GM18858 (cell line): ENCODE measurements at regions not wholly inside any gene's neighbourhood (a gene's known extent, or its start where the extent isn't known, plus 50 kb on each side); places are given as distances from the start of the nearest gene placed in this dataset.

Experiments
- ATAC-seq: cut with Tn5 transposase; IDR thresholded peaks from one replicate; pipeline ENCODE4 v1.9.1; 2021; ENCODE audit not compliant: unreplicated experiment

DNA sequence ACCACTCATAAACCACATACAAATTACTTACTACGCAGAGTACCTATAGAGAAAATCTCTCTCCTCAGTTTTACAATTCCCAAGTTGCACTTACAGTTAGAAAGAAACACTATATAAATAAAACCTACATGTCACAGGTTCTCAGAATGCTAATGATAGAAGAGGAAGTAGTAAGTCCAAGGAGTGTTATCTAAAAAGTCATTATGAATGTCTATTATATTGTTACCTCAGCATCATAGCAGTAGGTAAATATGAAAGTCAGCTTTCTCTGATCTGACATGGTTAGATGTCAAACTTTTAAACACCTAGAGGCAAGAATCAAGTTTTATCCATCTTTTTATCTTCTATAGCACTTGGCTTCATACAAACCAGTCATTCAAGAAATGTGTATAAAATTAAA is 163.2 kb upstream of the FAM241A start:
- no peak for ATAC-seq

DNA sequence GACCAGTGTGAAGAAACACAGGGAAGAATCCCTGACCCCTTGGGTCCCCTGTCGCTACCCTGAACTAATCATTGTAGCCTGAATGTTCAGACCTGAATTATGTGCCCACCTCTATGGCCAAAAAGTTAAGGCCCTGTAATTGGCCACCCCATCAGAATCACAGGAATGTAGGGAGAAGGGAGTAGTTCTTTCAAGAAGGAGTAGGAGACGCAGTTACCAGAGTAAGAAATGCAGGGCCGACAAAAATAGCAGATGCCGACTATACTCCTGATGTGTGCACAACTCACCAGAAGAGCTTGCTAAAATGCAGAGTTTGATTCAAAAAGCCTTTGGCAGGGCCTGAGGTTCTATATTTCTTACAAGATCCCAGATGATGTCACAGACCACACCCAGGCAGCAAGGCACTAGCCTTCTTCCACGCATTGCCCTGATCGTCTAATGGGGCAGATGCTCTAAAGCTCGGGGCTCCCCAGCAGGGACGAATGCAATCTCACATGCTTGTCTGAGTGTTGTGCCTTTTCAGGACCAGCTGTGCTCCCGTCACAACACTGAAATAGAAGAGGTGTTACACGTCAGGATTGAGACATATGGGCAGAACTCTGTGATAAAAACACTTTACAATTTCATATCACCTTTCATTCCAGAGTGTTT is 161.0 kb upstream of the FAM241A start:
- no peak for ATAC-seq

DNA sequence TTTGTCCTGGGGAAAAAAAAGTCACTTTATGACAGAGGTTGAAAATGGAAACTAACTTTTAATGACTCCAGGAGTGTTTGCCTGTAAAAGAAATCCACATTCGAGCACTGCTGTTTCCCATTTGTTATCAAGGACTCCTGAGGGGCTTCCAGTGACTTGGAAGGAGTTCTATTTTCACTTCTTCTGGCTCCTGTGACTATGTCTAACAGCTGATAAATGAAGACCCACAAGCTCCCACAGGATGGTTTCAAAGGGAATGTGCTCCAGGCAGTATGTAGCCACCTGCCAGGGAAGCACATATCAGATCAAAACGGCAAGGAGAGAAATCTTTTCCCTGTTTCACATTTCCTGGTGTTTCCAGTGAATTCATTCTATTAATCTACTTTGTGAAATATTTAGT is 159.8 kb upstream of the FAM241A start:
- ATAC-seq, result no peak

GRCh38 chr4:111986095-111986494 is 159.2 kb upstream of the FAM241A start:
- ATAC-seq, result no peak

DNA sequence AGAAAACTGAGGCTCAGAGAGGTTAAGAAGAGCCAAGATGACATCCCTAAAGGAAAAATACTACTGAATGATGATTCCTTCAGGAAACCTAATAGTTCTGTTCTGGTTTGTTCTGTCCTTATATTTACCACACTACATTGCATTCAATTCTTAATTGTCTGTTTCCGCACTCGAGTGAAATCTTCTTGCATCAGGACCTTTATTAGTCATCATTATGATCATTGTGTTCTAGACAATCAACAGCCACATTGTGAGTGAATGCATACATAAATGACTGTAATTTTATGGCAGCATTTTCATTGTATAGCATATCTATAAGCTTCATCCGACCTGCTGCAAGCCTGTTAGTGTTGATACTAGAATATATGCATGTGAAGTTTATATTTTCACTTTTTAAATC is 156.7 kb upstream of the FAM241A start:
- ATAC-seq, result no peak

DNA sequence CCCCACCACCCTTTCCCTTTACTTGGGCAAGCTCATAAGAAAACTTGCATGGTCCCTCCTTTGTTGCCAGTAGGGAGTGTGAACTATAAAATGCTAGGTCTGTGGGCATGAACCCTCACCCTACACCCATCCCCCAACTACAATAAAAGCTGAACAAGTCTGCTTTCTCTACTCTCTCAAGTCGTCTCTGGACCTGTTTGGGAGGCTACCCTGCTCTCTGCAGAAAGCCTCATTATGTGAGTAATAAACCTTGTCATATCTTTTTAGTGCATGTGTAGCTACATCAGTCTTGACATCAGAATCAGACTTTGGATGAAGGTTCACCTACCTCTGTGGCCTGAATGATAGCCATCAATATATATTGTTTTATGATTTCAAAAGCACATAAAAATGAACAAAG is 155.4 kb upstream of the FAM241A start:
- no peak for ATAC-seq

DNA sequence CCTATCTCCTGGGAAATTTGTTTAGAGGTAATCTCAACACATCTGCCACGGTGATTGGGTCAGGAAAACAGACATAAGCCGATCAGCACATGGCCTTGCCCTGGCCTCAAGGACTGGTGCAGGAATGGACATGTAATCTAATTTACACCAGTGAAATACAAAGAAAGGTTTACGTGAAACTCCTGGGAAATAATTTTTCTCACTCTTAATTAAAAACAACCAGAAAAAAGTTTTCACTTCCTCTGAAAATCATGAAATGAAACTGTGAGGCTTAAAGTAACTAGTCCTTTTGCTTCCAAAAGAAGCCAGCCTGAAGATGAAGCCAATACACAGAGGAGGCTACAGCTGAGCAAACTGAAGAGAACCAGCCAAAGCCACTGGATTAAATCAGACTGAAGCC is 154.1 kb upstream of the FAM241A start:
- ATAC-seq, result peak; percentile 95

DNA sequence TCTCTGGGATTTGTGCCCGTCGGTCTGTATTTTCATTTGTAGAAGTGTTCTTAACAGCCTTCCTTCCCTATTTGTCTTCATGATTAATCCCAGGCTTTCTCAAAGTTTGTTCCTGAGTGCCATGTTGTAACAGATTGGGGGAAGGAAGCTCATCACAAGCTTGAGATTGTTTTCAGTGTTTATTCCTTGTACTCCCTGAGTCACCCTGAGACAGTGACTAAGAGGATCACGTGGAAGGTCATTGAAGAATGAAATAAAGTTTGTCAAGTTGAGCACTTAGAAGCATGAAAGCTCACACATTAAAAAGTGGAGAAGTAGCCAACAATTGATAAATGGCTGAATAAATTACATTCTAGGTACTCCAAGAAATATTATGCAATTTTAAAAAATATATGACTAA is 153.5 kb upstream of the FAM241A start:
- no peak for ATAC-seq

- no peak for ATAC-seq
These were observed 152.7 kb upstream of the FAM241A start for GRCh38 chr4:111992351-111993168.

DNA sequence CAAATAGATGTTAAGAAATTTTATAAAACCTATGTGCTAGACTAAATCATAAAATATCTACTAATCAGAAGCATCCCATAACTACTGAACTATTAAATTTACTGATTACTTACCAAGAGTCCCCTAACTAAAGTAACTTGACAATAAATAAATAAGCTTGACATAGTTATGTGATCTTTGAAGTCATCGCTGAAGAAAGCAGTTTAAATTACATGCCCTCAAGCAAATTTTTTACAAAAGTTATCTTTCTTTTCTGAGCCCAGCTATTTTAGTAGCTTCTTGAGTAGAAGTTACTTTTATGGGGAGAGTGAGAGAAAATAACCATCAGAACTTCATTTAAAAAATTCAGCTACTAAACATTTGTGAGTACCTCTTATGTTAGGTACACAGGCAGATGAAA is 150.9 kb upstream of the FAM241A start:
- no peak for ATAC-seq

DNA sequence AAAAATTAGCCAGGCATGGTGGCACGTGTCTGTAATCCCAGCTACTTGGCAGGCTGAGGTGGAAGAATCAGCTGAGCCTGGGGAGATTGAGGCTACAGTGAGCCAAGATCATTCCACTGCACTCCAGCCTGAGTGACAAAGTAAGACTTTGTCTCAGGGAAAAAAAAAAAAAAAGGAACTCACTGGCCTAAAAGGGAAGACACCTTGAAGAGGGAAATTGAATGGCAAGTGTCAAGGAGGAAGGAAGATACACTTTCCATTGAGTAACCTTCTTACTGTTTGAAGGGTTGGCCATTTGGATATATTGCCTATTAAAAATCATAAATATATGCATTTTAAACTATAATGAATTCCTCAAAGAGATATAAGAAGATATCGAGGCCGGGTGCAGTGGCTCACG is 147.5 kb upstream of the FAM241A start:
- no peak for ATAC-seq

DNA sequence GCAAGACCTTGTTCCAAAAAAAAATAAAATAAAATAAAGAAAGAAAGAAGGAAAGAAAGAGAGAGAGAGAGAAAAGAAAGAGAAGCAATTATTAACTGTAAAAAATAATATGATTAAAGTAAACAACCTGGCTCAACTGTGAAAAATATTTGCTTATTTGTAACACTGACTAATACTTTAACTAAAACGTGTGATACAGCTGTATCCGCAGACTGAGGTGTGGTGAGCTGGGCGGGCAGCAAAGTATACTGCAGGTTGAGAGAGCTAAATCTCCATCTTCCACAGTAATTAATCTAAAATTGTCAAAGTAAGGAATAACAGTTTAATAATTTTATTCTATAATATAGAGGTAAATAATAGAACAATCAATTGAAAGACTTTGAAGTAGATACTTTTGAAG is 145.5 kb upstream of the FAM241A start:
- ATAC-seq, result no peak

GRCh38 chr4:112001041-112001440 is 144.2 kb upstream of the FAM241A start:
- no peak for ATAC-seq

DNA sequence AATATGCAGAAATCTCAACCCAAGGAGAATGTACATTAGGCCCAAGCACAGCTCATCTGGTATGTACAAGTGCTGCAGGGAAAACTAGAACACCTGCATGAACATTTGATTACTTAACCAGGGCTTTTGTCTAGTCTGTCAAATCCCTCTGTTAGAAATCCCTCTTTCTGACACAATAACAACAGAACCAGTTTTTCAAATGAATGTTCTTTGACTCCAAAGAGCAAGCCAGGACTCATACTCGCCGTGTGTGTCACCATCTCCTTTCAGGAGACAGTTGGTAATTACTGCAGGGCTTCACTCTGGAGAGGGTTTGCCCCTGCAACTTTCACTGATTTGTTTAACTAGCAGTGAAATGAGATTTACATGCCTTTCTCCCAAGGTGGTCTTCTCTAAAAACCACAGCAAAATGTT is 143.0 kb upstream of the FAM241A start:
- no peak for ATAC-seq

GRCh38 chr4:112003231-112003907 is 141.9 kb upstream of the FAM241A start:
- no peak for ATAC-seq

- ATAC-seq, result no peak
These were observed 140.2 kb upstream of the FAM241A start for GRCh38 chr4:112005027-112005426.

GRCh38 chr4:112007391-112007790 is 137.9 kb upstream of the FAM241A start:
- ATAC-seq, result no peak

- no peak for ATAC-seq
These were observed 129.3 kb upstream of the FAM241A start for GRCh38 chr4:112015960-112016359.

DNA sequence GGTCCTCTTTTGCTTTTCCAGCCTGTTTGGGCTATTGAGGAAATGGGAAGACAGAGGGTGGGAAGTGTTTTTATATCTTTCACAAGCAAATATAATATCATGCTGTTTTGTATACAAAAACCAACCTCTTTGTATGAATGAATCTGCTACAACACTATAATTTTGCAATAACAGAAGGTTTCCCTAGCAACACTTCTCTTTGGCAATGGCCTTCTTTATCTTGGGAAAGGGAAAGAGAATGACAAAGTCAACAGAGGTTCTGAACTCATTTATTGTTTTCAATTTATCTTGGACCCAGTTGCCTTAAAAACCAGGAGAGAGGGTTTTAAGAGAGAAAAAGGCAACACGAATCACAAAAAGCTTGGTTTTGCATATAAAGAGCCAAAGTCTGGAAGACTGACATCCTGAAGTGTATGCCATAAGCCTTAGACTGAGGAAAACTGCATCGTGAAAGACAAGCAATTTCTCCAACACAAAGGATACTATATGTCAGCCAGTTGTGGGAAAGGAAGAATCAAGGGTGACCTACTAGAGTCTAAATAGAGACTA is 121.8 kb upstream of the FAM241A start:
- no peak for ATAC-seq

GRCh38 chr4:112026058-112026457 is 119.2 kb upstream of the FAM241A start:
- no peak for ATAC-seq

GRCh38 chr4:112029771-112030171 is 115.5 kb upstream of the FAM241A start:
- ATAC-seq, result no peak
